Spleen (tissue), 7 donors: ENCODE measurements at regions not wholly inside any gene's neighbourhood (a gene's known extent, or its start where the extent isn't known, plus 50 kb on each side); places are given as distances from the start of the nearest gene placed in this dataset.

Experiments
- CTCF ChIP-seq, 11 experiments: fragments of 200-600 bp in 7 of 11; fragments of 450-650 bp in 4 of 11; sonication (generic) in 4 of 11; IDR thresholded peaks in 8 of 11; conservative IDR thresholded peaks in 3 of 11; 1 replicate in 7 of 11; 2 replicates in 4 of 11; pipeline versions ENCODE4 v1.4.0 to v1.8.0; 2016 to 2021; ENCODE audit warnings: antibody characterized with exemption in 11 of 11, inconsistent platforms in 4 of 11, mild to moderate bottlenecking in 1 of 11
- POLR2A ChIP-seq, 3 donors: fragments of 450-650 bp; IDR thresholded peaks; one replicate each; pipeline ENCODE4 v1.5.1; 2017; ENCODE audit warnings: antibody characterized with exemption in 3 of 3, mild to moderate bottlenecking in 1 of 3
- donor health status: DM: no; HTN: no; CAD: no; lungs with moderate emphysema.
- donor health status: DM: no; HTN: no; CAD: no.
- donor health status: DM: no; HTN: no; CAD: no.

- TF ChIP-seq CTCF (IDR thresholded peaks at IDR 0.05 in 8 of 11, conservative IDR thresholded peaks at IDR 0.05 in 3 of 11): no peak
- TF ChIP-seq POLR2A (IDR thresholded peaks at IDR 0.05): no peak
Measured at GRCh38 chr15:67895237-67895636, 55.4 kb upstream of the RNU6-1 start.
